HEK293 (cell line): ENCODE measurements at regions not wholly inside any gene's neighbourhood (a gene's known extent, or its start where the extent isn't known, plus 50 kb on each side); places are given as distances from the start of the nearest gene placed in this dataset.

Experiments
- CTCF ChIA-PET: fragments of 350-600 bp; formaldehyde crosslinking; extraction: SDS; loops from one replicate; lab custom pipeline; 2021; ENCODE audit warnings: antibody characterized with exemption; lab: Yijun Ruan, JAX
- POLR2A ChIA-PET: fragments of 300-600 bp; formaldehyde crosslinking; extraction: SDS; loops from one replicate; lab custom pipeline; 2020; ENCODE audit warnings: antibody characterized with exemption, inconsistent platforms; lab: Yijun Ruan, JAX
- H3K27ac ChIP-seq: fragments of 200-500 bp; sonication (Bioruptor generic); 2 replicates; pipeline ENCODE4 v1.5.1; 2014; ENCODE audit warnings: low read depth, low read length, control low read depth, inconsistent platforms; ENCODE audit errors: extremely low read depth
- H3K36me3 ChIP-seq, 2 experiments: fragments of 200-500 bp in 1 of 2; sonication (Bioruptor generic) in 1 of 2; 1 replicate in 1 of 2; 2 replicates in 1 of 2; pipeline ENCODE4 v1.5.1; 2014 to 2017; ENCODE audit warnings: inconsistent platforms in 2 of 2, low read length in 2 of 2; ENCODE audit not compliant: control insufficient read depth in 2 of 2, insufficient read depth in 1 of 2
- H3K4me1 ChIP-seq: fragments of 200-500 bp; sonication (Bioruptor generic); 2 replicates; pipeline ENCODE4 v1.5.1; 2014; ENCODE audit warnings: mild to moderate bottlenecking, low read length, inconsistent platforms; ENCODE audit not compliant: control insufficient read depth, insufficient read depth
- H3K4me3 ChIP-seq: 2 replicates; pipeline ENCODE4 v1.5.1; 2011; ENCODE audit warnings: low read depth, mild to moderate bottlenecking, control low read depth, low read length, moderate library complexity
- H3K9me3 ChIP-seq: fragments of 200-500 bp; sonication (Bioruptor generic); 2 replicates; pipeline ENCODE4 v1.5.1; 2014; ENCODE audit warnings: low read depth, low read length, inconsistent platforms; ENCODE audit not compliant: control insufficient read depth, insufficient read depth
- BCL11B ChIP-seq: fragments of 450-650 bp; formaldehyde crosslinking; IDR thresholded peaks from 2 replicates; pipeline ENCODE4 v1.5.1; 2016; ENCODE audit warnings: low read depth, missing biosample characterization, missing genetic modification characterization
- GFI1B ChIP-seq: fragments of 450-650 bp; formaldehyde crosslinking; IDR thresholded peaks from 2 replicates; pipeline ENCODE4 v1.5.1; 2016; ENCODE audit warnings: missing biosample characterization, missing genetic modification characterization
- GLIS1 ChIP-seq: fragments of 450-650 bp; formaldehyde crosslinking; IDR thresholded peaks from 2 replicates; pipeline ENCODE4 v1.5.1; 2016; ENCODE audit warnings: missing biosample characterization, missing genetic modification characterization
- KLF1 ChIP-seq: fragments of 450-650 bp; formaldehyde crosslinking; IDR thresholded peaks from 2 replicates; pipeline ENCODE4 v1.5.1; 2016; ENCODE audit warnings: missing biosample characterization, missing genetic modification characterization
- KLF10 ChIP-seq: fragments of 450-650 bp; IDR thresholded peaks from 2 replicates; pipeline ENCODE4 v1.5.1; 2018; ENCODE audit warnings: missing biosample characterization, mild to moderate bottlenecking, missing genetic modification characterization
- REST ChIP-seq: fragments of 450-650 bp; formaldehyde crosslinking; IDR thresholded peaks from 2 replicates; pipeline ENCODE4 v1.5.1; 2016; ENCODE audit warnings: missing biosample characterization, missing genetic modification characterization
- TRIM28 ChIP-seq: IDR thresholded peaks from 2 replicates; pipeline ENCODE4 v1.6.1; 2011; ENCODE audit warnings: low read length, control low read depth, borderline replicate concordance
- ZBTB21 ChIP-seq: fragments of 450-650 bp; formaldehyde crosslinking; IDR thresholded peaks from 2 replicates; pipeline ENCODE4 v1.5.1; 2017; ENCODE audit warnings: missing biosample characterization, missing genetic modification characterization
- ZNF138 ChIP-seq: fragments of 450-650 bp; formaldehyde crosslinking; IDR thresholded peaks from 2 replicates; pipeline ENCODE4 v1.5.1; 2016; ENCODE audit warnings: missing biosample characterization, missing genetic modification characterization, borderline replicate concordance
- ZNF184 ChIP-seq: fragments of 450-650 bp; IDR thresholded peaks from 2 replicates; pipeline ENCODE4 v1.5.1; 2018; ENCODE audit warnings: missing biosample characterization, mild to moderate bottlenecking, missing genetic modification characterization
- ZNF19 ChIP-seq: fragments of 450-650 bp; formaldehyde crosslinking; IDR thresholded peaks from 2 replicates; pipeline ENCODE4; 2016; ENCODE audit warnings: missing biosample characterization, missing genetic modification characterization, low read depth
- ZNF2 ChIP-seq: fragments of 450-650 bp; formaldehyde crosslinking; IDR thresholded peaks from 2 replicates; pipeline ENCODE4 v1.5.1; 2016; ENCODE audit warnings: missing biosample characterization, missing genetic modification characterization
- ZNF514 ChIP-seq: fragments of 450-650 bp; formaldehyde crosslinking; IDR thresholded peaks from 2 replicates; pipeline ENCODE4 v1.5.1; 2016; ENCODE audit warnings: missing biosample characterization, missing genetic modification characterization
- ZNF626 ChIP-seq: fragments of 450-650 bp; sonication (Bioruptor Pico); formaldehyde crosslinking; IDR thresholded peaks from 2 replicates; pipeline ENCODE4 v1.5.1; 2018; ENCODE audit warnings: missing biosample characterization, missing genetic modification characterization, inconsistent platforms
- ZNF645 ChIP-seq: fragments of 450-650 bp; formaldehyde crosslinking; IDR thresholded peaks from 2 replicates; pipeline ENCODE4; 2016; ENCODE audit warnings: missing biosample characterization, missing genetic modification characterization
- ZNF677 ChIP-seq: fragments of 450-650 bp; IDR thresholded peaks from 2 replicates; pipeline ENCODE4 v1.5.0; 2018; ENCODE audit warnings: missing biosample characterization, mild to moderate bottlenecking, missing genetic modification characterization, moderate library complexity
- TF ChIP-seq, protein P1 (sequence below): fragments of 450-650 bp; formaldehyde crosslinking; IDR thresholded peaks from 2 replicates; pipeline ENCODE4 v1.5.1; 2016; ENCODE audit warnings: missing biosample characterization, missing genetic modification characterization
- TF ChIP-seq, protein P2 (sequence below): sonication (generic); formaldehyde crosslinking; IDR thresholded peaks from 2 replicates; pipeline ENCODE4 v1.8.1; 2022; ENCODE audit warnings: mild to moderate bottlenecking, moderate library complexity, missing genetic modification reagents
- TF ChIP-seq, protein P3 (sequence below): fragments of 450-650 bp; formaldehyde crosslinking; IDR thresholded peaks from 2 replicates; pipeline ENCODE4 v1.5.1; 2016; ENCODE audit warnings: missing biosample characterization, missing genetic modification characterization

- CTCF ChIA-PET = no interaction called here
- POLR2A ChIA-PET = no interaction called here
- Histone ChIP-seq H3K4me3 (no peak overlapping the region), H3K9me3 (no peaks in the 10 kb centered on the region), H3K36me3 (no peaks in the 10 kb centered on the region), H3K4me1 (no peaks in the 10 kb centered on the region)
- TF ChIP-seq ZNF138 = no peak
- TF ChIP-seq, protein P1, sequence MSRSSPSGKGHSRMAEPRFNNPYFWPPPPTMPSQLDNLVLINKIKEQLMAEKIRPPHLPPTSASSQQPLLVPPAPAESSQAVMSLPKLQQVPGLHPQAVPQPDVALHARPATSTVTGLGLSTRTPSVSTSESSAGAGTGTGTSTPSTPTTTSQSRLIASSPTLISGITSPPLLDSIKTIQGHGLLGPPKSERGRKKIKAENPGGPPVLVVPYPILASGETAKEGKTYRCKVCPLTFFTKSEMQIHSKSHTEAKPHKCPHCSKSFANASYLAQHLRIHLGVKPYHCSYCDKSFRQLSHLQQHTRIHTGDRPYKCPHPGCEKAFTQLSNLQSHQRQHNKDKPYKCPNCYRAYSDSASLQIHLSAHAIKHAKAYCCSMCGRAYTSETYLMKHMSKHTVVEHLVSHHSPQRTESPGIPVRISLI (tag by site-specific recombination) = no peak
- TF ChIP-seq KLF1 = no peak
- TF ChIP-seq, protein P2, sequence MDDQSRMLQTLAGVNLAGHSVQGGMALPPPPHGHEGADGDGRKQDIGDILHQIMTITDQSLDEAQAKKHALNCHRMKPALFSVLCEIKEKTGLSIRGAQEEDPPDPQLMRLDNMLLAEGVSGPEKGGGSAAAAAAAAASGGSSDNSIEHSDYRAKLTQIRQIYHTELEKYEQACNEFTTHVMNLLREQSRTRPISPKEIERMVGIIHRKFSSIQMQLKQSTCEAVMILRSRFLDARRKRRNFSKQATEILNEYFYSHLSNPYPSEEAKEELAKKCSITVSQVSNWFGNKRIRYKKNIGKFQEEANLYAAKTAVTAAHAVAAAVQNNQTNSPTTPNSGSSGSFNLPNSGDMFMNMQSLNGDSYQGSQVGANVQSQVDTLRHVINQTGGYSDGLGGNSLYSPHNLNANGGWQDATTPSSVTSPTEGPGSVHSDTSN = no peak
- TF ChIP-seq REST (tag by site-specific recombination) = no peak
- TF ChIP-seq ZNF19 (tag by site-specific recombination) = no peak
- TF ChIP-seq GLIS1 = no peak
- TF ChIP-seq BCL11B (tag by site-specific recombination) = no peak
- no peak for TF ChIP-seq GFI1B (tag by site-specific recombination)
- TF ChIP-seq ZNF626 (tag by site-specific recombination) = no peak
- no peak for TF ChIP-seq TRIM28
- TF ChIP-seq ZNF2 (tag by site-specific recombination) = no peak
- TF ChIP-seq, all 188 proteins: peak for 0
- no peak overlapping the region for H3K27ac ChIP-seq
Measured at GRCh38 chr16:64158941-64159588, 962.8 kb downstream of the CDH11 start.

GRCh38 chr16:64153718-64154117, 968.1 kb downstream of the CDH11 start:
- H3K27ac ChIP-seq = no peak overlapping the region
- CTCF ChIA-PET = no interaction called here
- no peaks in the 10 kb centered on the region for H3K9me3 ChIP-seq
- no peaks in the 10 kb centered on the region for H3K4me1 ChIP-seq
- POLR2A ChIA-PET = no interaction called here
- no peaks in the 10 kb centered on the region for H3K36me3 ChIP-seq
- H3K4me3 ChIP-seq = no peak overlapping the region
- TF ChIP-seq KLF10 = no peak
- TF ChIP-seq, protein P3, sequence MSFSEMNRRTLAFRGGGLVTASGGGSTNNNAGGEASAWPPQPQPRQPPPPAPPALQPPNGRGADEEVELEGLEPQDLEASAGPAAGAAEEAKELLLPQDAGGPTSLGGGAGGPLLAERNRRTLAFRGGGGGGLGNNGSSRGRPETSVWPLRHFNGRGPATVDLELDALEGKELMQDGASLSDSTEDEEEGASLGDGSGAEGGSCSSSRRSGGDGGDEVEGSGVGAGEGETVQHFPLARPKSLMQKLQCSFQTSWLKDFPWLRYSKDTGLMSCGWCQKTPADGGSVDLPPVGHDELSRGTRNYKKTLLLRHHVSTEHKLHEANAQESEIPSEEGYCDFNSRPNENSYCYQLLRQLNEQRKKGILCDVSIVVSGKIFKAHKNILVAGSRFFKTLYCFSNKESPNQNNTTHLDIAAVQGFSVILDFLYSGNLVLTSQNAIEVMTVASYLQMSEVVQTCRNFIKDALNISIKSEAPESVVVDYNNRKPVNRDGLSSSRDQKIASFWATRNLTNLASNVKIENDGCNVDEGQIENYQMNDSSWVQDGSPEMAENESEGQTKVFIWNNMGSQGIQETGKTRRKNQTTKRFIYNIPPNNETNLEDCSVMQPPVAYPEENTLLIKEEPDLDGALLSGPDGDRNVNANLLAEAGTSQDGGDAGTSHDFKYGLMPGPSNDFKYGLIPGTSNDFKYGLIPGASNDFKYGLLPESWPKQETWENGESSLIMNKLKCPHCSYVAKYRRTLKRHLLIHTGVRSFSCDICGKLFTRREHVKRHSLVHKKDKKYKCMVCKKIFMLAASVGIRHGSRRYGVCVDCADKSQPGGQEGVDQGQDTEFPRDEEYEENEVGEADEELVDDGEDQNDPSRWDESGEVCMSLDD (tag by site-specific recombination) = no peak
- TF ChIP-seq ZNF514 = no peak
- TF ChIP-seq ZNF645 (tag by site-specific recombination) = no peak
- no peak for TF ChIP-seq ZNF184
- TF ChIP-seq REST (tag by site-specific recombination) = no peak
- TF ChIP-seq ZBTB21 (tag by site-specific recombination) = no peak
- TF ChIP-seq ZNF677 (tag by site-specific recombination) = no peak
